ENCODE measurements at regions not wholly inside any gene's neighbourhood (a gene's known extent, or its start where the extent isn't known, plus 50 kb on each side); places are given as distances from the start of the nearest gene placed in this dataset.
A peak's percentile ranks its signal among the peaks of the same experiment; 100 is the strongest.

DNA sequence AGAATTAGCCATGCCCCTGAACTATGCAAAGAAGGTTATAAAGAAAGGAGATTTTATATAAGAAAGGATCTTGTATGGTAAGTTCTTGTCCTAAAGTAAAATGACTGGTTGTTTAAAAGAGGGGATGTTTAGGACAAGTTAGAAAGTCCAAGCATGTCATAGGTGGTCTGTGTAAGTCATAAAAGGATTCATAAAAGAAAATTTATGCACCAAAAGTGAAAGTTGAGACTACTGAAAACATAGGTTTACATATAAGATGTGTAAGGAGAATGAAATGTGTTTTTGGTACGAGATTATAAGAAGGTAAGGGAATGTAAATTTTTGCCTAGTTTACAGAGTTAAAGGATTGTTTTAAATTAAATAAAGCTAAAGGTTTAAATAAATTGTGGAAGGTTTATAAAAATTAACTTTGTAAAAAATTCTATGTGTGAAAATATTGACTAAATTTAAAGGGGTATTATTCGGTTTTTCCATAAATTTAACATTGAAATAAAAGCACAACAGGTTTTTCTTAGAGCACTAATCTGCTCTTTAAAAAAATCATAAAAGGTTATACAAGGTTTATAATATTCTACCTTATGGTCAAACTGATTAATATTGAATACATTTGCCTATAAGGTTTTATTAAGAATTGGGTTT, 93.6 kb upstream of the UST start:
- no peak overlapping the region for H3K27ac ChIP-seq (ENCODE audit: low read depth, low read length)
- no peaks in the 10 kb centered on the region for H3K9me2 ChIP-seq (ENCODE audit: insufficient read depth)
- no peak overlapping the region for H3K9ac ChIP-seq (ENCODE audit: low read length)
- H3K4me3 ChIP-seq (replicated peaks in 1 of 2; ENCODE audit: low read depth in 1 of 2, low read length in 2 of 2) = no peak overlapping the region
- intact Hi-C loops (cut with micrococcal nuclease) = no loop called here
- no peaks in the 10 kb centered on the region for H3K79me2 ChIP-seq (ENCODE audit: insufficient read depth, low read length)
- BruUV-seq (replicated peaks) = no TSS peak
- ChIA-PET CTCF (no interaction called here), POLR2A (no interaction called here), RAD21 (ENCODE audit: low non-redundant PET in 1 of 2, low total read pairs in 2 of 2, uncharacterized antibody in 2 of 2, unreplicated experiment in 2 of 2) (no interaction called here)
- H4K20me1 ChIP-seq (ENCODE audit: insufficient read depth) = no peaks in the 10 kb centered on the region
- no peak overlapping the region for H2AFZ ChIP-seq (ENCODE audit: low read depth, low read length, poor library complexity, severe bottlenecking)
- H3K4me2 ChIP-seq (ENCODE audit: low read length) = no peak overlapping the region
- ATAC-seq (no peak), DNase-seq (ENCODE audit: low read depth, low spot score) (peak; percentile 19)
- H3K4me1 ChIP-seq (ENCODE audit: control insufficient read depth in 1 of 2, insufficient read depth in 2 of 2, low read length in 2 of 2) = no peaks in the 10 kb centered on the region
- H3K27me3 ChIP-seq (ENCODE audit: insufficient read depth, low read length) = no peaks in the 10 kb centered on the region
- H3K9me3 ChIP-seq (ENCODE audit: control insufficient read depth in 1 of 2, insufficient read depth in 1 of 2, low read depth in 1 of 2, low read length in 2 of 2) = 0 out of 4 replicates have a peak, but pooled peaks cover 0 to 3% of the 10 kb centered on the region in 2 experiments
- no peaks in the 10 kb centered on the region for H3K36me3 ChIP-seq (ENCODE audit: control insufficient read depth in 1 of 2, insufficient read depth in 2 of 2, low read length in 2 of 2)
- peak; percentile 22; the same call in 1 of the 2 replicates for TF ChIP-seq CBX3 (IDR thresholded peaks at IDR 0.05; ENCODE audit: low read depth)
- TF ChIP-seq, protein P1, sequence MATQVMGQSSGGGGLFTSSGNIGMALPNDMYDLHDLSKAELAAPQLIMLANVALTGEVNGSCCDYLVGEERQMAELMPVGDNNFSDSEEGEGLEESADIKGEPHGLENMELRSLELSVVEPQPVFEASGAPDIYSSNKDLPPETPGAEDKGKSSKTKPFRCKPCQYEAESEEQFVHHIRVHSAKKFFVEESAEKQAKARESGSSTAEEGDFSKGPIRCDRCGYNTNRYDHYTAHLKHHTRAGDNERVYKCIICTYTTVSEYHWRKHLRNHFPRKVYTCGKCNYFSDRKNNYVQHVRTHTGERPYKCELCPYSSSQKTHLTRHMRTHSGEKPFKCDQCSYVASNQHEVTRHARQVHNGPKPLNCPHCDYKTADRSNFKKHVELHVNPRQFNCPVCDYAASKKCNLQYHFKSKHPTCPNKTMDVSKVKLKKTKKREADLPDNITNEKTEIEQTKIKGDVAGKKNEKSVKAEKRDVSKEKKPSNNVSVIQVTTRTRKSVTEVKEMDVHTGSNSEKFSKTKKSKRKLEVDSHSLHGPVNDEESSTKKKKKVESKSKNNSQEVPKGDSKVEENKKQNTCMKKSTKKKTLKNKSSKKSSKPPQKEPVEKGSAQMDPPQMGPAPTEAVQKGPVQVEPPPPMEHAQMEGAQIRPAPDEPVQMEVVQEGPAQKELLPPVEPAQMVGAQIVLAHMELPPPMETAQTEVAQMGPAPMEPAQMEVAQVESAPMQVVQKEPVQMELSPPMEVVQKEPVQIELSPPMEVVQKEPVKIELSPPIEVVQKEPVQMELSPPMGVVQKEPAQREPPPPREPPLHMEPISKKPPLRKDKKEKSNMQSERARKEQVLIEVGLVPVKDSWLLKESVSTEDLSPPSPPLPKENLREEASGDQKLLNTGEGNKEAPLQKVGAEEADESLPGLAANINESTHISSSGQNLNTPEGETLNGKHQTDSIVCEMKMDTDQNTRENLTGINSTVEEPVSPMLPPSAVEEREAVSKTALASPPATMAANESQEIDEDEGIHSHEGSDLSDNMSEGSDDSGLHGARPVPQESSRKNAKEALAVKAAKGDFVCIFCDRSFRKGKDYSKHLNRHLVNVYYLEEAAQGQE (IDR thresholded peaks at IDR 0.05; ENCODE audit: low read depth) = no peak

DNA sequence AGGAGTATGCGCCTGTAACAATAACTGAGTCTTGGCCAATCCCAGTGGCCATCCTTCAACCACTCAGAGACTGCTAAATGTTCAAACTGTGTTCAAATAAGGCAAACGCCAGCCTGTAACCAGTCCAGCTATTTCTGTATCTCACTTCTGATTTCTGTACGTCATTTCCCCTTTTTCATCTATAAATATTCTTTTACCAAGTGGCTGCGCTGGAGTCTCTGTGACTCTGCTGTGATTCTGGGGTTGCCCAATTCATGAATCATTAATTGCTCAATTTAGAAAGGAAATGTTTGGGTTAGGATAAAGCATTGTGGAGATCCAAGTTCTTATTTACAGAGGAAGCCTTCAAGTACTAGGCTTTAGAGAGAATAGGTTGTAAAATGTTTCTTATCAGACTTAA, 89.8 kb upstream of the UST start:
- intact Hi-C loops (cut with micrococcal nuclease) = no loop called here
- RAD21 ChIA-PET (ENCODE audit: low non-redundant PET in 1 of 2, low total read pairs in 2 of 2, uncharacterized antibody in 2 of 2, unreplicated experiment in 2 of 2) = no interaction called here
- Histone ChIP-seq H3K79me2 (ENCODE audit: insufficient read depth, low read length) (no peaks in the 10 kb centered on the region), H3K4me1 (ENCODE audit: control insufficient read depth in 1 of 2, insufficient read depth in 2 of 2, low read length in 2 of 2) (no peaks in the 10 kb centered on the region), H3K4me3 (replicated peaks in 1 of 2; ENCODE audit: low read depth in 1 of 2, low read length in 2 of 2) (no peak overlapping the region), H4K20me1 (ENCODE audit: insufficient read depth) (no peaks in the 10 kb centered on the region), H3K9me3 (ENCODE audit: control insufficient read depth in 1 of 2, insufficient read depth in 1 of 2, low read depth in 1 of 2, low read length in 2 of 2) (0 out of 4 replicates have a peak, but pooled peaks cover 0 to 3% of the 10 kb centered on the region in 2 experiments), H3K9ac (ENCODE audit: low read length) (no peak overlapping the region), H3K4me2 (ENCODE audit: low read length) (no peak overlapping the region), H3K36me3 (ENCODE audit: control insufficient read depth in 1 of 2, insufficient read depth in 2 of 2, low read length in 2 of 2) (no peaks in the 10 kb centered on the region), H3K27ac (ENCODE audit: low read depth, low read length) (no peak overlapping the region), H2AFZ (ENCODE audit: low read depth, low read length, poor library complexity, severe bottlenecking) (no peak overlapping the region), H3K9me2 (ENCODE audit: insufficient read depth) (no peaks in the 10 kb centered on the region), H3K27me3 (ENCODE audit: insufficient read depth, low read length) (no peaks in the 10 kb centered on the region)
- CTCF ChIA-PET = no interaction called here
- no TSS peak for BruUV-seq (replicated peaks)
- no peak for ATAC-seq
- POLR2A ChIA-PET = no interaction called here
- DNase-seq (ENCODE audit: low read depth, low spot score) = no peak
- no peak for TF ChIP-seq EZH2 (IDR thresholded peaks at IDR 0.05)
- TF ChIP-seq RAD21 (IDR thresholded peaks at IDR 0.05; ENCODE audit: low read depth) = no peak
- TF ChIP-seq, protein P2, sequence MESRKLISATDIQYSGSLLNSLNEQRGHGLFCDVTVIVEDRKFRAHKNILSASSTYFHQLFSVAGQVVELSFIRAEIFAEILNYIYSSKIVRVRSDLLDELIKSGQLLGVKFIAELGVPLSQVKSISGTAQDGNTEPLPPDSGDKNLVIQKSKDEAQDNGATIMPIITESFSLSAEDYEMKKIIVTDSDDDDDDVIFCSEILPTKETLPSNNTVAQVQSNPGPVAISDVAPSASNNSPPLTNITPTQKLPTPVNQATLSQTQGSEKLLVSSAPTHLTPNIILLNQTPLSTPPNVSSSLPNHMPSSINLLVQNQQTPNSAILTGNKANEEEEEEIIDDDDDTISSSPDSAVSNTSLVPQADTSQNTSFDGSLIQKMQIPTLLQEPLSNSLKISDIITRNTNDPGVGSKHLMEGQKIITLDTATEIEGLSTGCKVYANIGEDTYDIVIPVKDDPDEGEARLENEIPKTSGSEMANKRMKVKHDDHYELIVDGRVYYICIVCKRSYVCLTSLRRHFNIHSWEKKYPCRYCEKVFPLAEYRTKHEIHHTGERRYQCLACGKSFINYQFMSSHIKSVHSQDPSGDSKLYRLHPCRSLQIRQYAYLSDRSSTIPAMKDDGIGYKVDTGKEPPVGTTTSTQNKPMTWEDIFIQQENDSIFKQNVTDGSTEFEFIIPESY (IDR thresholded peaks at IDR 0.05; ENCODE audit: extremely low read depth, insufficient replicate concordance, low read length) = no peak
- no peak for TF ChIP-seq CEBPB (IDR thresholded peaks at IDR 0.05; ENCODE audit: low read depth)
- TF ChIP-seq CBX3 (IDR thresholded peaks at IDR 0.05; ENCODE audit: low read depth) = no peak
- no peak for TF ChIP-seq SRF (IDR thresholded peaks at IDR 0.05; ENCODE audit: low read depth)
- no peak for TF ChIP-seq SP1 (IDR thresholded peaks at IDR 0.05; ENCODE audit: low read depth)
- no peak for TF ChIP-seq ZNF274 (IDR thresholded peaks at IDR 0.05; ENCODE audit: low read depth, low read length)
- TF ChIP-seq EGR1 (IDR thresholded peaks at IDR 0.05; ENCODE audit: low read depth) = no peak
- TF ChIP-seq, protein P3, sequence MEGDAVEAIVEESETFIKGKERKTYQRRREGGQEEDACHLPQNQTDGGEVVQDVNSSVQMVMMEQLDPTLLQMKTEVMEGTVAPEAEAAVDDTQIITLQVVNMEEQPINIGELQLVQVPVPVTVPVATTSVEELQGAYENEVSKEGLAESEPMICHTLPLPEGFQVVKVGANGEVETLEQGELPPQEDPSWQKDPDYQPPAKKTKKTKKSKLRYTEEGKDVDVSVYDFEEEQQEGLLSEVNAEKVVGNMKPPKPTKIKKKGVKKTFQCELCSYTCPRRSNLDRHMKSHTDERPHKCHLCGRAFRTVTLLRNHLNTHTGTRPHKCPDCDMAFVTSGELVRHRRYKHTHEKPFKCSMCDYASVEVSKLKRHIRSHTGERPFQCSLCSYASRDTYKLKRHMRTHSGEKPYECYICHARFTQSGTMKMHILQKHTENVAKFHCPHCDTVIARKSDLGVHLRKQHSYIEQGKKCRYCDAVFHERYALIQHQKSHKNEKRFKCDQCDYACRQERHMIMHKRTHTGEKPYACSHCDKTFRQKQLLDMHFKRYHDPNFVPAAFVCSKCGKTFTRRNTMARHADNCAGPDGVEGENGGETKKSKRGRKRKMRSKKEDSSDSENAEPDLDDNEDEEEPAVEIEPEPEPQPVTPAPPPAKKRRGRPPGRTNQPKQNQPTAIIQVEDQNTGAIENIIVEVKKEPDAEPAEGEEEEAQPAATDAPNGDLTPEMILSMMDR (IDR thresholded peaks at IDR 0.05 in 2 of 3, conservative IDR thresholded peaks at IDR 0.05 in 1 of 3; ENCODE audit: borderline replicate concordance in 1 of 3, insufficient read depth in 1 of 3, low read depth in 2 of 3, low read length in 2 of 3) = no peak
- no peak for TF ChIP-seq EZH2phosphoT487 (IDR thresholded peaks at IDR 0.05; ENCODE audit: borderline replicate concordance)
